OCI-LY3 (cell line): ENCODE measurements at regions not wholly inside any gene's neighbourhood (a gene's known extent, or its start where the extent isn't known, plus 50 kb on each side); places are given as distances from the start of the nearest gene placed in this dataset.

Source experiments
- EZH2phosphoT487 ChIP-seq: fragments of 200-600 bp; shearing (Covaris generic); IDR thresholded peaks from 2 replicates; pipeline ENCODE4 v1.6.1; 2018; ENCODE audit warnings: antibody characterized with exemption, mixed run types, low read depth
- TF ChIP-seq, protein P1 (sequence below): fragments of 200-600, 300-600 bp; sonication (generic); IDR thresholded peaks from 2 replicates; pipeline ENCODE4 v1.5.1; 2014; ENCODE audit warnings: antibody characterized with exemption, low read length, low read depth

DNA sequence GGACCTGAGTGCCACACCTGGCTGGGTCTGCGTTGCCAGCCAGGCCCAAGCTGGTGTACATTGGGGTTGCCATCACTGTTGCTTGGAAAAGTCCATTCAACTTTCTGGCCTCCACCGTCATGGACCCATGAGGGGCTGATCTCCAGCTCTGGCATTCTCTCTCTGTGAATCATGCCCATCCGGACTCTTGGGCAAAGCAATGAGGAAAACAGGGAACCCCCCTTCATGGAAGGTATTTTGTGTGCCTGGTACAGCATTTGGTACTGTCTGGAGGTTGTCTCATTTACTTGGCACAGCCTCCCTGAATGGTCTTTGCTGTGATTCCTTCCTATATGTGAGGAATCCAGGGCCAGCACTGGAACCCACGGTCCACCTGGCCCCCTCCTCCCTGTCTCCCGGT, 99.4 kb downstream of the FOXD2 start:
- TF ChIP-seq, protein P1, sequence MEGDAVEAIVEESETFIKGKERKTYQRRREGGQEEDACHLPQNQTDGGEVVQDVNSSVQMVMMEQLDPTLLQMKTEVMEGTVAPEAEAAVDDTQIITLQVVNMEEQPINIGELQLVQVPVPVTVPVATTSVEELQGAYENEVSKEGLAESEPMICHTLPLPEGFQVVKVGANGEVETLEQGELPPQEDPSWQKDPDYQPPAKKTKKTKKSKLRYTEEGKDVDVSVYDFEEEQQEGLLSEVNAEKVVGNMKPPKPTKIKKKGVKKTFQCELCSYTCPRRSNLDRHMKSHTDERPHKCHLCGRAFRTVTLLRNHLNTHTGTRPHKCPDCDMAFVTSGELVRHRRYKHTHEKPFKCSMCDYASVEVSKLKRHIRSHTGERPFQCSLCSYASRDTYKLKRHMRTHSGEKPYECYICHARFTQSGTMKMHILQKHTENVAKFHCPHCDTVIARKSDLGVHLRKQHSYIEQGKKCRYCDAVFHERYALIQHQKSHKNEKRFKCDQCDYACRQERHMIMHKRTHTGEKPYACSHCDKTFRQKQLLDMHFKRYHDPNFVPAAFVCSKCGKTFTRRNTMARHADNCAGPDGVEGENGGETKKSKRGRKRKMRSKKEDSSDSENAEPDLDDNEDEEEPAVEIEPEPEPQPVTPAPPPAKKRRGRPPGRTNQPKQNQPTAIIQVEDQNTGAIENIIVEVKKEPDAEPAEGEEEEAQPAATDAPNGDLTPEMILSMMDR: no peak
- TF ChIP-seq EZH2phosphoT487: no peak
